Caco-2 (cell line): ENCODE measurements at regions not wholly inside any gene's neighbourhood (a gene's known extent, or its start where the extent isn't known, plus 50 kb on each side); places are given as distances from the start of the nearest gene placed in this dataset.

Experiments
- BruUV-seq: library from RNA; stranded (reverse); fragments of 400-500 nt; replicated peaks from 2 replicates; lab custom pipeline; 2021; lab: Mats Ljungman, UMichigan
- CTCF ChIA-PET: fragments of 300-600 bp; sonication (Branson Sonifier 250); formaldehyde crosslinking; loops from one replicate; lab custom pipeline; 2022; ENCODE audit warnings: antibody characterized with exemption; lab: Charles Lee
- POLR2A ChIA-PET: fragments of 300-600 bp; sonication (Branson Sonifier 250); formaldehyde crosslinking; loops from one replicate; lab custom pipeline; 2022; ENCODE audit warnings: antibody characterized with exemption; lab: Charles Lee
- DNase-seq, 2 experiments: peaks; one replicate each; pipeline versions ENCODE4 v3.0.0 to v3.0.0-alpha.2; 2020 to 2022
- H3K27me3 ChIP-seq: replicated peaks from 2 replicates; pipeline ENCODE4 v1.6.0; 2011; ENCODE audit warnings: low read length; ENCODE audit not compliant: control insufficient read depth, insufficient read depth
- H3K36me3 ChIP-seq: 2 replicates; pipeline ENCODE4 v1.5.1; 2011; ENCODE audit warnings: low read length; ENCODE audit not compliant: control insufficient read depth, insufficient read depth
- H3K4me1 ChIP-seq: fragments of 250-450 bp; sonication (Bioruptor Pico); 2 replicates; pipeline ENCODE4 v1.5.1; 2020; ENCODE audit warnings: mild to moderate bottlenecking
- H3K4me3 ChIP-seq: 2 replicates; pipeline ENCODE4 v1.5.1; 2011; ENCODE audit warnings: low read depth, mild to moderate bottlenecking, control low read depth, low read length
- H3K9me3 ChIP-seq: fragments of 250-450 bp; sonication (Bioruptor Pico); 2 replicates; pipeline ENCODE4 v1.5.1; 2020; ENCODE audit warnings: mild to moderate bottlenecking, moderate library complexity
- H3K27ac Mint-ChIP-seq: one replicate; pipeline ENCODE4 v1.8.0; 2022; ENCODE audit warnings: mixed read lengths; ENCODE audit not compliant: unreplicated experiment
- H3K27me3 Mint-ChIP-seq: one replicate; pipeline ENCODE4 v1.8.0; 2022; ENCODE audit warnings: mixed read lengths; ENCODE audit not compliant: insufficient read depth, unreplicated experiment
- H3K36me3 Mint-ChIP-seq: one replicate; pipeline ENCODE4 v1.8.0; 2022; ENCODE audit warnings: mild to moderate bottlenecking, mixed read lengths; ENCODE audit not compliant: insufficient read depth, unreplicated experiment
- H3K4me1 Mint-ChIP-seq: one replicate; pipeline ENCODE4 v1.8.0; 2022; ENCODE audit warnings: low read depth, mixed read lengths; ENCODE audit not compliant: unreplicated experiment
- H3K4me3 Mint-ChIP-seq: one replicate; pipeline ENCODE4 v1.8.0; 2022; ENCODE audit warnings: mild to moderate bottlenecking, moderate library complexity, mixed read lengths; ENCODE audit not compliant: unreplicated experiment
- H3K9me3 Mint-ChIP-seq: one replicate; pipeline ENCODE4 v1.8.0; 2022; ENCODE audit warnings: mixed read lengths; ENCODE audit not compliant: unreplicated experiment
- intact Hi-C: fragments of 100-400 bp; cut with micrococcal nuclease; formaldehyde crosslinking; loops from one replicate; pipeline ENCODE4 v1.10.0; 2022; ENCODE audit not compliant: unreplicated experiment
- TF ChIP-seq, protein P1 (sequence below), 2 experiments: fragments of 200-600 bp in 1 of 2; IDR thresholded peaks; 1 replicate in 1 of 2; 2 replicates in 1 of 2; pipeline versions ENCODE4 v1.5.1 to v1.8.0; 2011 to 2022; ENCODE audit warnings: antibody characterized with exemption in 1 of 2, control low read depth in 1 of 2, inconsistent platforms in 1 of 2, low read depth in 1 of 2, low read length in 1 of 2, mild to moderate bottlenecking in 1 of 2, moderate library complexity in 1 of 2; ENCODE audit not compliant: insufficient read depth in 1 of 2, severe bottlenecking in 1 of 2, unreplicated experiment in 1 of 2

GRCh38 chrX:67426946-67427345, 116.9 kb upstream of the AR start:
- ChIA-PET CTCF (no interaction called here), POLR2A (no interaction called here)
- no peak overlapping the region for H3K4me3 ChIP-seq
- H3K27ac Mint-ChIP-seq = no peak overlapping the region
- H3K9me3 Mint-ChIP-seq = peaks cover 9% of the 10 kb centered on the region
- H3K27me3 Mint-ChIP-seq = no peaks in the 10 kb centered on the region
- no peaks in the 10 kb centered on the region for H3K4me1 ChIP-seq
- H3K27me3 ChIP-seq = no peaks in the 10 kb centered on the region
- TF ChIP-seq, protein P1, sequence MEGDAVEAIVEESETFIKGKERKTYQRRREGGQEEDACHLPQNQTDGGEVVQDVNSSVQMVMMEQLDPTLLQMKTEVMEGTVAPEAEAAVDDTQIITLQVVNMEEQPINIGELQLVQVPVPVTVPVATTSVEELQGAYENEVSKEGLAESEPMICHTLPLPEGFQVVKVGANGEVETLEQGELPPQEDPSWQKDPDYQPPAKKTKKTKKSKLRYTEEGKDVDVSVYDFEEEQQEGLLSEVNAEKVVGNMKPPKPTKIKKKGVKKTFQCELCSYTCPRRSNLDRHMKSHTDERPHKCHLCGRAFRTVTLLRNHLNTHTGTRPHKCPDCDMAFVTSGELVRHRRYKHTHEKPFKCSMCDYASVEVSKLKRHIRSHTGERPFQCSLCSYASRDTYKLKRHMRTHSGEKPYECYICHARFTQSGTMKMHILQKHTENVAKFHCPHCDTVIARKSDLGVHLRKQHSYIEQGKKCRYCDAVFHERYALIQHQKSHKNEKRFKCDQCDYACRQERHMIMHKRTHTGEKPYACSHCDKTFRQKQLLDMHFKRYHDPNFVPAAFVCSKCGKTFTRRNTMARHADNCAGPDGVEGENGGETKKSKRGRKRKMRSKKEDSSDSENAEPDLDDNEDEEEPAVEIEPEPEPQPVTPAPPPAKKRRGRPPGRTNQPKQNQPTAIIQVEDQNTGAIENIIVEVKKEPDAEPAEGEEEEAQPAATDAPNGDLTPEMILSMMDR (IDR thresholded peaks at IDR 0.05; ENCODE audit: insufficient read depth in 1 of 2, low read depth in 1 of 2, low read length in 1 of 2, severe bottlenecking in 1 of 2, unreplicated experiment in 1 of 2) = no peak
- H3K4me3 Mint-ChIP-seq = no peak overlapping the region
- H3K36me3 ChIP-seq = no peaks in the 10 kb centered on the region
- no peaks in the 10 kb centered on the region for H3K9me3 ChIP-seq
- DNase-seq = no peak
- no peaks in the 10 kb centered on the region for H3K36me3 Mint-ChIP-seq
- intact Hi-C loops = no loop called here
- H3K4me1 Mint-ChIP-seq = no peaks in the 10 kb centered on the region
- BruUV-seq = no TSS peak

- Mint-ChIP-seq H3K36me3 (no peaks in the 10 kb centered on the region), H3K9me3 (peaks cover 9% of the 10 kb centered on the region), H3K27me3 (no peaks in the 10 kb centered on the region), H3K4me3 (no peak overlapping the region), H3K27ac (no peak overlapping the region), H3K4me1 (no peaks in the 10 kb centered on the region)
- no TSS peak for BruUV-seq
- ChIA-PET CTCF (no interaction called here), POLR2A (no interaction called here)
- Histone ChIP-seq H3K36me3 (no peaks in the 10 kb centered on the region), H3K4me1 (no peaks in the 10 kb centered on the region), H3K9me3 (no peaks in the 10 kb centered on the region), H3K4me3 (no peak overlapping the region), H3K27me3 (no peaks in the 10 kb centered on the region)
- intact Hi-C loops = no loop called here
- no peak for DNase-seq
- TF ChIP-seq, protein P1 (IDR thresholded peaks at IDR 0.05; ENCODE audit: insufficient read depth in 1 of 2, low read depth in 1 of 2, low read length in 1 of 2, severe bottlenecking in 1 of 2, unreplicated experiment in 1 of 2) = no peak
These were observed 108.3 kb upstream of the AR start for GRCh38 chrX:67435536-67435935.

GRCh38 chrX:67436867-67437266, 107.0 kb upstream of the AR start:
- Mint-ChIP-seq H3K4me3 (no peak overlapping the region), H3K27ac (no peak overlapping the region), H3K4me1 (no peaks in the 10 kb centered on the region), H3K27me3 (no peaks in the 10 kb centered on the region), H3K36me3 (no peaks in the 10 kb centered on the region), H3K9me3 (peaks cover 9% of the 10 kb centered on the region)
- H3K9me3 ChIP-seq = no peaks in the 10 kb centered on the region
- no TSS peak for BruUV-seq
- no peaks in the 10 kb centered on the region for H3K4me1 ChIP-seq
- no peaks in the 10 kb centered on the region for H3K27me3 ChIP-seq
- no peak overlapping the region for H3K4me3 ChIP-seq
- no peak for DNase-seq
- ChIA-PET CTCF (interaction anchor here (0.6 kb wide), 1 partner anchor 480 kb away, joined by 4 read pairs; no protein-coding TSS in a partner anchor), POLR2A (no interaction called here)
- intact Hi-C loops = no loop called here
- no peaks in the 10 kb centered on the region for H3K36me3 ChIP-seq
- TF ChIP-seq, protein P1 (IDR thresholded peaks at IDR 0.05; ENCODE audit: insufficient read depth in 1 of 2, low read depth in 1 of 2, low read length in 1 of 2, severe bottlenecking in 1 of 2, unreplicated experiment in 1 of 2) = no peak
